Spleen (tissue), 11 donors: ENCODE measurements at regions not wholly inside any gene's neighbourhood (a gene's known extent, or its start where the extent isn't known, plus 50 kb on each side); places are given as distances from the start of the nearest gene placed in this dataset.
"Not testable (repeated sequence)": the region's sequence is repeated elsewhere in the genome, so short reads cannot be mapped to it uniquely, and the experiment has no call there.

Experiments used
- DNase-seq: peaks from one replicate; pipeline ENCODE4 v3.0.0-alpha.2; 2020
- H3K27ac ChIP-seq, 8 donors: fragments of 200-600 bp; sonication (generic) in 7 of 8; 1 replicate in 4 of 8; 2 replicates in 4 of 8; pipeline versions ENCODE4 v1.5.0 to v1.8.0; 2016 to 2021; ENCODE audit warnings: inconsistent platforms in 4 of 8, mild to moderate bottlenecking in 4 of 8, moderate library complexity in 1 of 8
- H3K27me3 ChIP-seq, 7 donors: fragments of 200-600 bp; sonication (generic) in 6 of 7; replicated peaks in 1 of 7; 1 replicate in 4 of 7; 2 replicates in 3 of 7; pipeline versions ENCODE4 v1.5.0 to v1.8.0; 2016 to 2021; ENCODE audit warnings: inconsistent platforms in 3 of 7, mild to moderate bottlenecking in 1 of 7
- H3K36me3 ChIP-seq, 6 donors: fragments of 200-600 bp; sonication (generic) in 5 of 6; 1 replicate in 4 of 6; 2 replicates in 2 of 6; pipeline versions ENCODE4 v1.5.0 to v1.8.0; 2016 to 2021; ENCODE audit warnings: inconsistent platforms in 2 of 6
- H3K4me1 ChIP-seq, 6 donors: fragments of 200-600 bp; sonication (generic) in 5 of 6; 1 replicate in 3 of 6; 2 replicates in 3 of 6; pipeline versions ENCODE4 v1.5.0 to v1.8.0; 2016 to 2021; ENCODE audit warnings: inconsistent platforms in 3 of 6
- H3K4me3 ChIP-seq, 8 donors: fragments of 200-600 bp; sonication (generic) in 7 of 8; 1 replicate in 4 of 8; 2 replicates in 4 of 8; pipeline versions ENCODE4 v1.5.0 to v1.8.0; 2016 to 2021; ENCODE audit warnings: inconsistent platforms in 4 of 8, mild to moderate bottlenecking in 4 of 8, moderate library complexity in 2 of 8
- H3K9me3 ChIP-seq, 8 donors: fragments of 200-600 bp; sonication (generic) in 7 of 8; 1 replicate in 4 of 8; 2 replicates in 4 of 8; pipeline versions ENCODE4 v1.5.0 to v1.8.0; 2016 to 2021; ENCODE audit warnings: inconsistent platforms in 4 of 8
- CTCF ChIP-seq, 11 experiments: fragments of 200-600 bp in 7 of 11; fragments of 450-650 bp in 4 of 11; sonication (generic) in 4 of 11; IDR thresholded peaks in 8 of 11; conservative IDR thresholded peaks in 3 of 11; 1 replicate in 7 of 11; 2 replicates in 4 of 11; pipeline versions ENCODE4 v1.4.0 to v1.8.0; 2016 to 2021; ENCODE audit warnings: antibody characterized with exemption in 11 of 11, inconsistent platforms in 4 of 11, mild to moderate bottlenecking in 1 of 11
- POLR2A ChIP-seq, 3 donors: fragments of 450-650 bp; IDR thresholded peaks; one replicate each; pipeline ENCODE4 v1.5.1; 2017; ENCODE audit warnings: antibody characterized with exemption in 3 of 3, mild to moderate bottlenecking in 1 of 3
- POLR2AphosphoS5 ChIP-seq, 3 donors: sonication (generic); formaldehyde crosslinking; IDR thresholded peaks; one replicate each; pipeline ENCODE4 v1.5.1; 2017; ENCODE audit warnings: antibody characterized with exemption in 3 of 3
- WGBS, 5 donors: extraction: QIAGEN DNeasy Blood & Tissue Kit in 3 of 5; methylation state at CpG; one replicate each; pipeline versions ENCODE4 v1.1.5 to v1.1.7; 2013 to 2018; 5-methylcytosine and 5-hydroxymethylcytosine counted together
- intact Hi-C: fragments of 100-400 bp; cut with DNase I; formaldehyde crosslinking; loops from one replicate; pipeline ENCODE4 v1.15.0; 2023; ENCODE audit warnings: low total_unique reads
- donor health status: healthy with polysubstance abuse.
- donor health status: DM: no; HTN: no; CAD: no; lungs with moderate emphysema.
- donor health status: DM: no; HTN: no; CAD: no.
- donor health status: Bipolar disorder and iron deficiency.
- donor health status: healthy.
- donor health status: DM: no; HTN: no; CAD: no.
- donor health status: DM: yes; HTN: yes; CAD: no.

- no peak for TF ChIP-seq CTCF (IDR thresholded peaks at IDR 0.05 in 8 of 11, conservative IDR thresholded peaks at IDR 0.05 in 3 of 11)
- no peaks in the 10 kb centered on the region for H3K4me1 ChIP-seq
- H3K4me3 ChIP-seq: no peak overlapping the region
- no peak overlapping the region for H3K27ac ChIP-seq
- H3K9me3 ChIP-seq: no peaks in the 10 kb centered on the region
- intact Hi-C loops: no loop called here
- no peak for DNase-seq
- peaks cover 0 to 6% (median 0%) of the 10 kb centered on the region in 7 donors for H3K27me3 ChIP-seq
- no peaks in the 10 kb centered on the region for H3K36me3 ChIP-seq
- 76 to 86% (median 84%) methylated on average over 4 of the region's 4 CpGs for WGBS, 5 donors
Measured at GRCh38 chr1:170804879-170805278, 130.5 kb upstream of the MROH9 start.

GRCh38 chr1:170806961-170807360 lies 128.4 kb upstream of the MROH9 start:
- no peak for DNase-seq
- Histone ChIP-seq H3K4me1 (no peaks in the 10 kb centered on the region), H3K4me3 (no peak overlapping the region), H3K27ac (no peak overlapping the region), H3K36me3 (no peaks in the 10 kb centered on the region), H3K27me3 (peaks cover 0 to 13% (median 0%) of the 10 kb centered on the region in 7 donors), H3K9me3 (no peaks in the 10 kb centered on the region)
- WGBS, 5 donors: 71 to 84% (median 78%) methylated on average over 3 of the region's 3 CpGs
- TF ChIP-seq CTCF (IDR thresholded peaks at IDR 0.05 in 8 of 11, conservative IDR thresholded peaks at IDR 0.05 in 3 of 11) (no peak), POLR2AphosphoS5 (IDR thresholded peaks at IDR 0.05) (no peak), POLR2A (IDR thresholded peaks at IDR 0.05) (no peak)
- intact Hi-C loops: no loop called here

DNA sequence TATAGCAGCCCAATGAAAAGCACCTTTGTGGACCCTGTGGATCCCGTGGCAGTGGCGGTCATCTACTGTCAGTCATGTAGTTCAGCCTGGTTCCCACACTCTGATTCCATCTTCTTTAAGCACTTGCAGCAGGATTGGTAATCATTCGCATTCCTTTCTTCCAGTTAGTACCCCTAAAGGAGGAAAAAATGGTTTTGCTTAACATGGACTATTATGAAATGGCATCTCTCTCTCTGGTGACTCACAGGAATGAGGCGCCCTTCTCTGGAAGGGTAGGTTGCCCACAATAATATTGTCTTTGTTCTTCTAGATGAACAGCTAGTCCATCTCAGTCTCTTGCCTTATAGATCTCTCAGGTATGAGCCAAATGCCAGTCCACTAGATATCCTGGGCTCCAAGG lies 127.9 kb upstream of the MROH9 start:
- Histone ChIP-seq H3K9me3 (no peaks in the 10 kb centered on the region), H3K27me3 (peaks cover 0 to 13% (median 0%) of the 10 kb centered on the region in 7 donors), H3K4me3 (no peak overlapping the region), H3K4me1 (no peaks in the 10 kb centered on the region), H3K27ac (no peak overlapping the region), H3K36me3 (no peaks in the 10 kb centered on the region)
- no peak for TF ChIP-seq POLR2A (IDR thresholded peaks at IDR 0.05)
- no peak for TF ChIP-seq CTCF (IDR thresholded peaks at IDR 0.05 in 8 of 11, conservative IDR thresholded peaks at IDR 0.05 in 3 of 11)
- TF ChIP-seq POLR2AphosphoS5 (IDR thresholded peaks at IDR 0.05): no peak
- no peak for DNase-seq
- 81 to 91% (median 86%) methylated on average over 4 of the region's 4 CpGs for WGBS, 5 donors
- intact Hi-C loops: no loop called here

DNA sequence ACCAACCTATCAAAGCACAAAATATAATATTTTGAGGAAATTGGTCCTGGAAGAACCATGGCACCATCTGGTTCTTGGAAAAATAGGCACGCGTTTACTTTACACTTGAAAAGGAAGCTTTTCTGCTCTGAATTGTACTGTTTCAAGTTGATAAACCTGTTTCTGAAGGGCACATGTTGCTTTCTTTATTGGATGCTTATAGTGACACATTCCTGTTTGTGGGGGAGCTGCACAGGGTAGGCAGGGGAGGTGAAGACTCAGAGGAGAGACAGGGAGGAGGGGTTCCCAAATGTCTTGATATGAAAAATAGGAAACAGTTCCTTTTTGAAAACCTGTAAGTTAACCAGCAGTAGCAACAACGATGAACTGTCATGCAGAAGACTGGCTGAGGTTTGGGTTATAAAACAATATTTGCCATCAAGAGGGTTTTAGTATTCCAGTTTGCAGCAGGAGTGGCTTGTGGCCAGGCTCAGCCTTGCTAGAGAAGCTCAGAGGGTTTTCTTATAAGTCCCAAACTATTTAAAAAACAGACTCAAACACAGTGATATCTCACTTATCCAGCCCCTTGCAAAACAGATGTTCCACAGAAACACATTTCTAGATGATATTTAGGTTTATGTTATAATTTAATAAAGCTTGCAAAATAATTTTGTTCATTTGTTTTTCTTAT lies 127.0 kb upstream of the MROH9 start:
- TF ChIP-seq POLR2AphosphoS5 (IDR thresholded peaks at IDR 0.05) (no peak), POLR2A (IDR thresholded peaks at IDR 0.05) (no peak), CTCF (IDR thresholded peaks at IDR 0.05 in 8 of 11, conservative IDR thresholded peaks at IDR 0.05 in 3 of 11) (no peak)
- no peaks in the 10 kb centered on the region for H3K9me3 ChIP-seq
- no peaks in the 10 kb centered on the region for H3K4me1 ChIP-seq
- H3K27me3 ChIP-seq: peaks cover 0 to 8% (median 0%) of the 10 kb centered on the region in 7 donors
- DNase-seq: no peak
- intact Hi-C loops: no loop called here
- H3K27ac ChIP-seq: no peak overlapping the region
- no peaks in the 10 kb centered on the region for H3K36me3 ChIP-seq
- H3K4me3 ChIP-seq: no peak overlapping the region
- 78 to 87% (median 81%) methylated on average over 3 of the region's 3 CpGs for WGBS, 5 donors

DNA sequence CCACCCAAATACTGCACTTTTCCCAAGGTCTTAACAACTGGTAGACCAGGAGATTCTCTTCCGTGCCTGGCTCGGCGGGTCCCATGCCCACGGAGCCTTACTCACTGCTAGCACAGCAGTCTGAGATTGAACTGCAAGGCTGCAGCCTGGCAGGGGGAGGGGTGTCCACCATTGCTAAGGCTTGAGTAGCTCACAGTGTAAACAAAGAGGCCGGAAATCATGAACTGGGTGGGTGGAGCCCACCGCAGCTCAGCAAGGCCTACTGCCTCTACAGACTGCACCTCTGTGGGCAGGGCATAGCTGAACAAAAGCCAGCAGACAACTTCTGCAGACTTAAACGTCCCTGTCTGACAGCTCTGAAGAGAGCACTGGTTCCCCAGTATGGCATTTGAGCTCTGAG lies 124.3 kb upstream of the MROH9 start:
- H3K4me3 ChIP-seq, H3K27me3 ChIP-seq, H3K27ac ChIP-seq, H3K9me3 ChIP-seq, intact Hi-C loops, H3K4me1 ChIP-seq, DNase-seq, H3K36me3 ChIP-seq: not testable (repeated sequence)
- 73 to 81% (median 76%) methylated on average over 7 of the region's 7 CpGs for WGBS, 5 donors
